ENCODE measurements at regions not wholly inside any gene's neighbourhood (a gene's known extent, or its start where the extent isn't known, plus 50 kb on each side); places are given as distances from the start of the nearest gene placed in this dataset.

DNA sequence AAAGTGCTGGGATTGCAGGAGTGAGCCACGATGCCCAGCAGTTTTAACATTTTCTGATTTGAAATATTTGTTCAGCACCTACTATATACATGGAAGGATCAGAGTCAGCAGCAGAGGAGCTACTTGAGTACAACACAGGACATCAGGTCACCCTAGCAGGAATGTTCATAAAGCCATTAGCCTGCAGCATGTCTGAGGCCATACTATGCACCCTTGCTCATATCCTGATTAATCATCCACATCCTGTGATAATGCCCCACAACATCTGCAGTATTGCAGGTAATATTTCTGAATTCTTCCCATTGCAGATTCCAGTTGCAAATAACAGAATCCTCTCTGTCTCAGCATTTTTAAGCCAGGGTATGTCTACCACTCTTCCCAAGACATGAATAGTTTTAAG lies 135.5 kb upstream of the PRNP start:
- TF ChIP-seq, protein P1, sequence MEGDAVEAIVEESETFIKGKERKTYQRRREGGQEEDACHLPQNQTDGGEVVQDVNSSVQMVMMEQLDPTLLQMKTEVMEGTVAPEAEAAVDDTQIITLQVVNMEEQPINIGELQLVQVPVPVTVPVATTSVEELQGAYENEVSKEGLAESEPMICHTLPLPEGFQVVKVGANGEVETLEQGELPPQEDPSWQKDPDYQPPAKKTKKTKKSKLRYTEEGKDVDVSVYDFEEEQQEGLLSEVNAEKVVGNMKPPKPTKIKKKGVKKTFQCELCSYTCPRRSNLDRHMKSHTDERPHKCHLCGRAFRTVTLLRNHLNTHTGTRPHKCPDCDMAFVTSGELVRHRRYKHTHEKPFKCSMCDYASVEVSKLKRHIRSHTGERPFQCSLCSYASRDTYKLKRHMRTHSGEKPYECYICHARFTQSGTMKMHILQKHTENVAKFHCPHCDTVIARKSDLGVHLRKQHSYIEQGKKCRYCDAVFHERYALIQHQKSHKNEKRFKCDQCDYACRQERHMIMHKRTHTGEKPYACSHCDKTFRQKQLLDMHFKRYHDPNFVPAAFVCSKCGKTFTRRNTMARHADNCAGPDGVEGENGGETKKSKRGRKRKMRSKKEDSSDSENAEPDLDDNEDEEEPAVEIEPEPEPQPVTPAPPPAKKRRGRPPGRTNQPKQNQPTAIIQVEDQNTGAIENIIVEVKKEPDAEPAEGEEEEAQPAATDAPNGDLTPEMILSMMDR (IDR thresholded peaks at IDR 0.05; ENCODE audit: low read length), result no peak
- TF ChIP-seq EZH2 (IDR thresholded peaks at IDR 0.05; ENCODE audit: borderline replicate concordance, low read length), result no peak
